HG03342 (cell line): ENCODE measurements at regions not wholly inside any gene's neighbourhood (a gene's known extent, or its start where the extent isn't known, plus 50 kb on each side); places are given as distances from the start of the nearest gene placed in this dataset.

Experiments used
- ATAC-seq: cut with Tn5 transposase; IDR thresholded peaks from one replicate; pipeline ENCODE4 v1.9.1; 2021; ENCODE audit warnings: mild to moderate bottlenecking, moderate library complexity; ENCODE audit not compliant: unreplicated experiment

GRCh38 chr5:155285706-155286105 is 272.2 kb downstream of the KIF4B start:
- no peak for ATAC-seq

GRCh38 chr5:155290937-155291336 is 277.4 kb downstream of the KIF4B start:
- ATAC-seq: no peak

- no peak for ATAC-seq
Measured at GRCh38 chr5:155293605-155294178, 280.1 kb downstream of the KIF4B start.

GRCh38 chr5:155295111-155295510 is 281.6 kb downstream of the KIF4B start:
- no peak for ATAC-seq

GRCh38 chr5:155299386-155300005 is 285.9 kb downstream of the KIF4B start:
- ATAC-seq: no peak

- ATAC-seq: no peak
Measured at GRCh38 chr5:155303120-155303519, 289.6 kb downstream of the KIF4B start.

- no peak for ATAC-seq
Measured at GRCh38 chr5:155307229-155307628, 293.7 kb downstream of the KIF4B start.

GRCh38 chr5:155308289-155308688 is 294.7 kb downstream of the KIF4B start:
- ATAC-seq: no peak

GRCh38 chr5:155309021-155309746 is 295.6 kb downstream of the KIF4B start:
- ATAC-seq: no peak

GRCh38 chr5:155311721-155312120 is 298.2 kb downstream of the KIF4B start:
- no peak for ATAC-seq

GRCh38 chr5:155313518-155313917 is 300.0 kb downstream of the KIF4B start:
- no peak for ATAC-seq

GRCh38 chr5:155316070-155316714 is 302.6 kb downstream of the KIF4B start:
- no peak for ATAC-seq

GRCh38 chr5:155332618-155333017 is 319.1 kb downstream of the KIF4B start:
- ATAC-seq: no peak

- no peak for ATAC-seq
Measured at GRCh38 chr5:155342956-155343355, 329.4 kb downstream of the KIF4B start.

GRCh38 chr5:155343468-155343867 is 329.9 kb downstream of the KIF4B start:
- no peak for ATAC-seq

- no peak for ATAC-seq
Measured at GRCh38 chr5:155353231-155353630, 339.7 kb downstream of the KIF4B start.

- ATAC-seq: no peak
Measured at GRCh38 chr5:155366096-155366495, 352.5 kb downstream of the KIF4B start.

- ATAC-seq: no peak
Measured at GRCh38 chr5:155367841-155368240, 354.3 kb downstream of the KIF4B start.

- no peak for ATAC-seq
Measured at GRCh38 chr5:155368490-155368889, 354.9 kb downstream of the KIF4B start.

GRCh38 chr5:155380480-155380879 is 366.9 kb downstream of the KIF4B start:
- ATAC-seq: no peak

- ATAC-seq: no peak
Measured at GRCh38 chr5:155381654-155382053, 368.1 kb downstream of the KIF4B start.

- ATAC-seq: no peak
Measured at GRCh38 chr5:155389498-155389897, 375.9 kb downstream of the KIF4B start.
